ENCODE measurements at regions not wholly inside any gene's neighbourhood (a gene's known extent, or its start where the extent isn't known, plus 50 kb on each side); places are given as distances from the start of the nearest gene placed in this dataset.
"Not testable (repeated sequence)": the region's sequence is repeated elsewhere in the genome, so short reads cannot be mapped to it uniquely, and the experiment has no call there.

DNA sequence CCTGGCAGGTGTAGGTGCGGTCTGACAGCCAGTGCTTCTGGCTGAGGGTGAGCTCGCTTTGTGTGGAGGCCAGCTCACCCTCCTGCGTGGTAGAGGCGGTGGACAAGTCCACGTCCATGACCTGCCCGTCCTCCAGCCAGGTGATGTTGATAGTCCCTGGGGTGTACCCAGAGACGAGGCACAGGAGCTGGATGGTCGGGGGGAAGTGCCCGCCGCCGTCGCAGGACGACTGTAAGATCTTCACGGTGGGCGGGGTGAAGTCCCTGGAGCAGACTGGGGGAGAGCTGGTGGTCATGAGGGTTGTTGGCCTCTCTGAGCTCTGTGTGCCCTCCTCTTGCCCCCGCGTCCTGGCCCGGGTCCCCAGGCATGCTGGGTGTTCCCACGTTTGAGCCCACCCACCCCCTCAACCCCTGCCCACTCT is 74.6 kb downstream of the TMEM121 start:
- no peak for DNase-seq (ENCODE audit: low read depth in 2 of 2)

DNA sequence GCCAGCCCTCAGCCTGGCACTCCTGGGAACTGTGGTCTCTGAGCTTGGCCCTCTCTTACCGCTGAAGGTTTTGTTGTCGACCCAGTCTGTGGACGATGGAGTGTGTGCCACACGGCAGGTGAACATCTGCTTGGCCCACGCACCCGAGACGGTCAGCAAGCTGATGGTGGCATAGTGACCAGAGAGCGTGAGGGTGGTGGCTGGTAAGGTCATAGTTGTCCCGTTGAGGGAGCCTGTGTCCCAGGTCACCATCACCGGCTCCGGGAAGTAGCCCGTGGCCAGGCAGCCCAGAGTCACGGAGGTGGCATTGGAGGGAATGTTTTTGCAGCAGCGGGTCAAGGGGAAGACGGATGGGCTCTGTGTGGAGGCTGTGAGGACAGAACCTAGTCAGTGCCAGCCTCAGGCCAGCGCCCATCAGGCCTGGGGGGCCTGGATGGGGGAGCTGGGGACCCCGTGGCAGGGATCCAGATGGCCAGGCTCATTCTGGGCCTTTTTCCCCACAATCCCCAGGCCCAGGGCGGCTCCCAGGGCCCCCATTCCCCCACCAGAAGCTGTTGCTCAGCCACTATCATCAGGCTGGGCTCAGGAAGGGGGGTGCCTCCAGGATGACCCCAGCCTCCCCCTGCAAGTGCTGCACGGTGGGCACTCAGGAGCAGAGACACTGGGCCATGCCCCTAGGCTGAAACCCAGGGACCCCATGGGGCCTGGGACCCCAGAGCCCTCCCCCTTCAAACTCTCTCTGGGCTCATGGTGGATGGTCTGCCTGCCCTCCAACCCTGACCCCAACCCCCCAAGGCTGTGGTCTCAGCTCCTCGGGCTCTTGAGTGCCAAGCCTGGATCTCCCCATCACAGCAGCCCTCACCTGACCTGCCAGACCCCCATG is 75.2 kb downstream of the TMEM121 start:
- no peak for DNase-seq (ENCODE audit: low read depth in 2 of 2)

DNA sequence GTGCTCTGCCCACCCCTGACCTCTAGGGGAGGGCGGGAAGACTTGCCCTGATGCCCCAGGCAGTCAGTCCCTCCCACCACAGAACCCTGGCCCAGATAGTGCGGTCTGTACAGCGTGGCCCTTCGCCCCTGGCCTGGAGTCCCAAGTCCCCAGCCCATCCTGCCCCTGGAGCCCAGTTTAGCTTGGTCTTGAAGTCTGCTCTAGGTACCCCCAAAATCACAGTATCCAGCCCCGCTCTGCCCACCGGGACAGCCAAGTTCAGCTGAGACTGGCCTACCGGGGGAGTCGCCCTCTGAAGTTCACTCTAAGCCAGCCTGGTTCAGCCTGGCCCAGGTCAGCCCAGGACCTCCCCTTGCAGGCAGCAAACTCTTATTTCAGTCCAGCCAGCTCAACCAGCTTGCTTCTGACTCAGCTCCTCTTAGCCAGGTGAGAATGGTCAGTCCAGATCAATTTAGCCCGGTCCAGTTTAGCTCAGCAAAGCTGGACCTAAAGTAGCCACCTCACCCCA is 75.9 kb downstream of the TMEM121 start:
- no peak for DNase-seq (ENCODE audit: low read depth in 2 of 2)

DNA sequence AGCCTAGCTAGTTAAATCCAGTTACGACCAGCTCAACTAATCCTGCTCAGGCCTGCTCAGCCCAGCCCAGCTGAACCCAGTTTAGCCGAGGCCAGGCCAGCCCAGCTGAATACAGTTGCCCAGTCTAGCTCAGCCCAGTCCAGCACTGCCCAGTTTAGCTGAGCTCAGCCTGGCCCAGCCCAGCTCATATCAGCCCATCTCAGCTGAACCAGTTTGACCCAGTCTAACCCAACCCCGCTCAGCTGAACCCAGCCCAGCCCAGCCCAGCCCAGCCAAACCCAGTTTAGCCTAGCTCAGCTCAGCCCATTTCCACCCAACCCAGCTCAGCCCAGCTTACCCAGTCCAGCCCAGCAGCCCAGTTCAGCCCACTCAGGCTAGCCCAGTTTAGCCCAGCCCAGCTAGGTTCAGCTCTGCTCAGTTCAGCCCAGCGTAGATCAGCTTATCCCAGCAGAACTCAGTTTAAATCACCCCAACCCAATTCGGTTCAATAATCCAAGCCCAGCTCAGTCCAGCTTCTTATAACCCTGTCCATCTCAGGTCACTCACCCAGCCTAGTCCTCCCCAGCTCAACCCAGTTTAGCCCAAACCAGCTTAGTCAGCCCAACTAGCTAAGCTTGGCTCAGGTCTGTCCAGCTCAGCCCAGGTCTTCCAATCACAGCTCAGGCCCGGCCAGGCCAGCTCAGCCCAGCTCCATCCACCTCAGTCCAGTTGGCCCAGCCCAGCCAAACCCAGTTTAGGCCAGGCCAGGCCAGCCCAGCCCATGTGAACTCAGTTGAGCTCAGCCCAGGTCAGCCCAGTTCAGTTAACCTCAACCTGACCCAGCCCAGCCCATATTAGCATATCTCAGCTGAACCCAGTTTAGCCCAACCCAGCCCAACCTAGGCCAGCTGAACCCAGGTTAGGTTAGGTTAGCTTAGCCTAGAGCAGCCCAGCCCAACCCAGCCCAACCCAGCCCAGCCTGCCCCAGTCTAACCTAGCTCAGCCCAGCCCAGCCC is 76.7 kb downstream of the TMEM121 start:
- DNase-seq (ENCODE audit: low read depth in 2 of 2): no peak

DNA sequence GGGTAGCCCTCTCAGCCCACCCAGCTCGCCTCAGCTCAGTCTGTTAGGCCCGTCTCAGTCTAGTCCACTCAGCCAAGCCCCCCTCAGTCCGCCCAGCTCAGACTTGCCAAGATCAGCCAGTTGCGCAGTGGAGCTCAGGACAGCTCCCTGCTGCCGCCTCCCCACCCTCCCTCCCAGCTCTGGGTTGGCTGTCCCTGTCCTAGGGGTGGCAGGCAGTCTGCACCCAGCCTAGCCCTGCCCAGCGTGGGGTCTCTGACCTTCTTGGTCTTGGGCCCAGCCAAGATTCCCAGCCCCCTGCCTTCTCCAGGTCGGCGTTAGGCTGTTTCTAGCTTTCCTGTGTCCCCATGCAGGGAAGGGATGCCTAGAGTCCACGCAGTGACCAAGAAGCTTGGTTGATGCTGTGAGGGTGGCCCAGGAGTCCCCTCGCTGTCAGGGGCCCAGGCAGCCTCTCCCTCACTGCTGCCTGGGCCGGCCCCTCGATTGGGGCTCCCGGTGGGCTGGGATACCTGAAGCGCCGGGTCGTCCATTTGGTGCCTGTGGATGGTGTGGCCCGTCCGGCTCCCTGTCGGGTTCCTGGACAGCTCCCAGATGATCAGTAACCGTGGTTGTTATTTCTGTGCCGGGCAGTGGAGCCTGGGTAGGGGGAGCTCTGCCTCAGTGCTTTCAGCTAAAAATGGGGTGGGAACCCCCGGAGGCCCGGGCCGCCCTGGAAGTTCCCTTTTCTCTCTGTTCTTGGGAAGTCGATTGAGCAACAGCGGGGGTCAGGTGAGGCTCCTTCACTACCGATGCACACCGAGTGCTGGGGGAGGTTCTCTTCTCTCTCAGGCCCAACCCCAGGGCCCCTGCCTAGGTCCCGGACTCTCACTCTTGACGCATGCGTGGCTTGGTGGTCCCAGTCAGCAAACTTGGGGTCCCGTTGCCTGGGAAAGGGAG is 78.4 kb downstream of the TMEM121 start:
- DNase-seq (ENCODE audit: low read depth in 2 of 2): not testable (repeated sequence)

DNA sequence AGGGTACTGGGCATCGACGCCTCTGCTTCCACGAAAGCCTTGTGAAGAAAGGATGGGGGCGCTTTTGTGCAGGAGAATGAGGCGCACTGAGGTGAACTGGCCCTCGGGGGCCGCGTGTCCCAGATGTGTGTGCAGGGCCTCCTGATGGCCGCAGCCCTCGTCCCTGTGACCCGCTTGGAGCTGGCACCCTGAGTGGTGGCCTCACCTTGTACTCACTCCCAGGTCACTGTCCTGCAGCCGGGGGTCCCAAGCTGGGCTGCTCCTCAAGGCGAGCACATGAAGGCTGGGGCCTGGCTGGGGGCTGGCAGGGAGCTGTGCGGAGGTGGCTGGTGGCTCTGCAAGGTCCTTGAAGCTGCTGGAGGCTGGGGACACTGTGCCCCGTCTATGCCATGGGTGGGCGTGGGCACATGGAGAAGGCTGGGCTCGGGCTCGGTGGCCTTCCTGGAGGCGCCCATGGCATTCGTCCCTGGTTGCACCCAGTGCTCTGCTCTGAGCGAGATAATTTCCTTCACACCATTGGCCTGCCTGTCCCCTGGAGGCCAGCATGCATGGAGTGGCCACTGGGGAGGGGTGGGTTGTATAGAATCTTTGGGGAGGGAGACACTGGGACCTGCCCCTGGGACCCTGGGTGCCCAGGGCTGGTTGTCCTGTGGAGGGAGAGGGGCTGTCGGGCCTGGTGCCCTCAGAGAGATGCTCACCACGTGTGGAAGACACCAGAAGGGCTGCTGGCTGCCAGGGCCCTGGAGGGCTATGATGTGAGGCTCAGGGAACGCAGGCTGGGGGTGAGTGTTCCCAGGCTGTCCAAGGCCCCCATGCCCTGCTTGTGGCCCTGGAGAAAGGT is 79.3 kb downstream of the TMEM121 start:
- no peak for DNase-seq (ENCODE audit: low read depth in 2 of 2)

DNA sequence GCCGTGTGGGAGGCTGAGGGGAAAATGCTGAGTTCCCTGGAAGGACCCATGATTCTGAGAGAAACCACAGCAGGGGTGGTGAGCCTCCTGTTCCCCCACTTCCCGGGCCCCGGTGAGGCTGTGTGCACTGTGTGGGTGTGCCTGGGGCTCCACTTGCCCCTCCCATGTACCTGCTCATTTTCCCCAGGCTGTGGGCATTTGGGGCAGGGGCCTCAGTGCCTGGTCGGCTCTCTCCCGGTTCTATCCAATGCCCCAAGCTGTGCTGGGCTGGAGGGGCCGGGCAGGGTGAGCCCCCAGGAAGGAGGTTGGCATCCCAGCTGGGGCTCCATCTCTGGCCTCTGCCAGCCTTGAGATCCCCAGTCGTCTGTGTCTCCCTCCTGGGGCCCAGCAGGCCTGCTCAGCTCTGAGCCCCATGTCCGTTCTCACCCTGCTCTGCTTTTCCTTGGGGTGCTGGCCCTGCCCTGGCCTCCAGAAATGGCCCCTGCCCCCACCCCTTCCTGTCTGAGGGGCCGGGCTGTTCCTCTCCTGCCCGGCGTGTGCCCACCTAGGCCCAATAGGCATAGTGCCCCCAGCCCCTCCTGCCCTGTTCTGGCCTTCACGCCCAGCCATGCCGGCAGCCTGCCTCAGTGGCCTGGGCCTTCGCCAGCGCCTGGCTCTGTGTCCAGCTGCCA is 80.1 kb downstream of the TMEM121 start:
- not testable (repeated sequence) for DNase-seq (ENCODE audit: low read depth in 2 of 2)

DNA sequence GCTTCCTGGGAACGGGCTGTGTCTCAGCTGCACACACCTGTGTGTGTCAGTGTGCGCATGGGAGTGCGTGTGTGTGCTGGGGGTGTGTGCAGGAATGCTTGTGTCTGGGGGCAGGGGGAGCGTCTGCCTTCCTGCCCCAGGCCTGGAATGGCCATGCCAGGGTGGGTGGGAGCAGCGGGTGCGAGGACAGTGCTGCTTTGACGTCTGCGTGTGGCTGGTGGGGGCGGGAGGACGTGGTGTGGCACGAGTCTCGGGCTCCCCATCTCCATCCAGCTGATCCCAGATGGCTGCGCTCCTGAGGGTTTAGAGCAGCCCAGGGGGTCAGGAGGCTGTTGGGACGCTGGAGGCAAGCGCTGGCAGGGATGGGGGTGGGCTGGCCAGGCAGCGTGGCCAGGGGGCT is 80.6 kb downstream of the TMEM121 start:
- not testable (repeated sequence) for DNase-seq (ENCODE audit: low read depth in 2 of 2)

DNA sequence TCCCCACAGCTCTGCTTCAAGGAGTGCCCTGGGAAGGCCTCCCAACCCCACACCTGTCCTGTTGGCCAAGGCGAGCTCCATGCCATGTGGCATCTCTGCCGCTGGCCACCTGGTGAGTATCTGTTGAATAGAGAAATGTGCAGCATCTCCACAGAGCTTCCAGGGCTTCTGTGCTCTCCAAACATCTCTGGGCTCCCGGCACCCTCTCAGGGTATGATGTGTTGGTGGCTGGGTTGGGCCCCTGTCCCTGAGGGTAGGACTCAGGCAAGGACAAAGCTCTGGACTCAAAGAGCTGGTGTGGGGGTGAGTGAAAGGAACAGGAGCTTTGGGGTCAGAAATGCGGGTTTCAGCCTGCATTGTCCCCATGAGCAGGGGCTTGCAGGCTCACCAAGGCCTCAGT is 88.6 kb downstream of the TMEM121 start:
- not testable (repeated sequence) for DNase-seq (ENCODE audit: low read depth in 2 of 2)

DNA sequence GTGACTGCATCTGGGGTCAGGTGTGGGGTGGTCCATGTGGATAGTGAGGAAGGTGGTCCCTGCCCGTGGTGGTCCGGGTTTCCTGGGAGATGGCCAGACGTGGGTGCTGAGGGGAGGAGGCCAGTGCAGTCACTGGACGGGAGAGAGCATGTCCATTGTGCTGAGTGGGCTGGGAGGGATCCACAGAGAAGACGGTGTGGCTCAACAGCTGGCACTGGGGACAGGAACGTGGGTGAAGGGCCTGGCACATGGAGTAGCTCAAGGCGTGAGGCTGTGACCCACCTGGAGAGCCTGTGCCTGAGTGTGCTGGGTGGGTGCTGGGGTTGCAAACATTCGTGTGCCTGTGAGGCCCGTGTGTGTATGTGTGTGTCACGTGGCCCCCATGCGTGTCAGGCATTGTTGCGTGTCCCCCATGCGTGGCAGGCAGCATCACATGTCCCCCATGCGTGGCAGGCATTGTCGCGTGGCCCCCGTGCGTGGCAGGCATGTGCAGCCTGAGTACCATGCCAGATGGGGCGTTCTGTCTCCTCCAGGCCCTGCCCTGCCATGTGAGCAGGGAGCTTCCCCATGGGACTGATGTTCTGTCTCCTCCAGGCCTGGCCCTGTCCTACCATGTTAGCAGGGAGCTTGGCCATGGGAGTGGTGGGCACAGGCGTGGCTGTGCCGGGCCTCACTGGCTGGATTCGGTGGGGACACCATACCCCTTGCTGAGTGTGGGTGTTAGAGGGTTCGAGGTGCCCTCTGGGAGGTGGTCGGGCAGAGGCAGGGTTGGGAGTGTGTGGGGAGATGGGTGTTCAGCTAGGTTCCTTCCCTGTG is 89.8 kb downstream of the TMEM121 start:
- not testable (repeated sequence) for DNase-seq (ENCODE audit: low read depth in 2 of 2)

DNA sequence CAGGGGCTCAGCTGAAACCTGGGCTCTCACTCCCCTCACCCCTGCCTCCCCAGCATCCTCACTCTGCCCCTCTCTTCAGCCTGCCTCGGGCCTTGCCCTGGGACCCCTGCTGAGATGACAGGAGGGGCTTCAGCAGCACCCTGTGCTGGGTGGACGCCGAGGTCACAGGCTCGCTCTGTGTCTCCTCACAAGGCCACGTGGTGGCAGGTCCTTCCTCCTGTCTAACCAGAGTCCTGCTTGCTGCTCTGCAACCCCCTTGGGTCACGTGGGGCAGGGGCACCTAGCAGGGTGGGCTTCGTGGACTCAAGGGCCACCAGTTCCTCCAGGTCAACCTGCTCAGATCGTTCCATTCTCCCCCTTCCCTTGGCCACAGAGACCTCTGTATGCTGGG is 90.4 kb downstream of the TMEM121 start:
- no peak for DNase-seq (ENCODE audit: low read depth in 2 of 2)

DNA sequence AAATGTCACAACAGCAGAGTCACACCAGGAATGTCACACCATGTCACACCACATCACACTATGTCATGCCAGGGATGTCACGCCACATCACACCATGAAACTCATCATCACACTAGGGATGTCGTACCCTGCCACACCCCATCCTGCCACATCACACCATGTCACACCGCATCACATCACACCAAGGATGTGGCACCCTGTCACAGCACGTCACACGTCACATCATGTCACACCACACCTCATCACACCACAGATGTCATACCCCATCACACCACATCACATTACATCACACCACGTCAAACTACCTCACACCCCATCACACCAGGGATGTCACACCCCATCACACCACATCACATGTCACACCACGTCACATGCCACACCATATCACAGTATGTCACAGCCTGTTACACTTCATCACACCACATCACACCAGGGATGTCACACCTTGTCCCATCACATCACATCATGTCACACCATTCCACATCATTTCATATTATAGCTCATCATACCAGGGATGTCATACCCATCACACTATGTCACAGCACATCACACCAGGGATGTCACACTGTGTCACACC is 90.9 kb downstream of the TMEM121 start:
- DNase-seq (ENCODE audit: low read depth in 2 of 2): no peak

DNA sequence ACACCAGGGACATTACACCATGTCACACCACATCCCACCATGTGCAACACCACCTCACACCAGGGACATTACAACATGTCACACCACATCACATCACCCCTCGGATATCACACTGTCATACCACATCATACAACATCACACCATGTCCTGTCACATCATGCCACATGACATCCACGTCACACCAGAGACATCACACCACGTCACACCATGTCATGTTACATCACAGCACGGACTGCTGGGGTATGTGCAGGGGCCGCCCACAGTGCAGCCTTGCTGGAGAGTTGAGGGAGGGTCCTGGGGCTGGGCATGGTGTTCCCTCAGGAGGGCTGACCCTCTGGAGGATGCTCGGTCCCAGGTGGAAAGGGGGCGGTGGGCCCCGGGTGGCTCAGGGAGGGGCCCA is 91.4 kb downstream of the TMEM121 start:
- DNase-seq (ENCODE audit: low read depth in 2 of 2): not testable (repeated sequence)

DNA sequence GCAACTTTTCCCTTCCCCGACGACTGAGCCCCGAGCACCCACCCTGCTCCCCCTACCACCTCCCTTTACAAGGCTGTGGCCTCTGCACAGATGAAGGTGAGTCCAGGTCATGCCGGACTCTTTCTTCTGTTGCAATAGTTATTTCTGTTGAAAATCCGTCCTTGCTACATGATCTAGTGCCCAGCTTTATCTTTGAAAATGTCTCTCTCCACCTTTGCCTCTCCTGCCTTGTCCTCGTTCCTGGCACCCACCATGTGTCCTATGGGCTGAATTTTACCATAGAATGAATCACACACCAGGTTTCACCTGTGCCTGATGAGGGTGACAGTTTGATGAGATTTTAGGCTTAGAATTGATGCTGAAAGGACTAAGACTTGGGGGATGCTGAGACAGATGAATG is 92.9 kb downstream of the TMEM121 start:
- not testable (repeated sequence) for DNase-seq (ENCODE audit: low read depth in 2 of 2)

DNA sequence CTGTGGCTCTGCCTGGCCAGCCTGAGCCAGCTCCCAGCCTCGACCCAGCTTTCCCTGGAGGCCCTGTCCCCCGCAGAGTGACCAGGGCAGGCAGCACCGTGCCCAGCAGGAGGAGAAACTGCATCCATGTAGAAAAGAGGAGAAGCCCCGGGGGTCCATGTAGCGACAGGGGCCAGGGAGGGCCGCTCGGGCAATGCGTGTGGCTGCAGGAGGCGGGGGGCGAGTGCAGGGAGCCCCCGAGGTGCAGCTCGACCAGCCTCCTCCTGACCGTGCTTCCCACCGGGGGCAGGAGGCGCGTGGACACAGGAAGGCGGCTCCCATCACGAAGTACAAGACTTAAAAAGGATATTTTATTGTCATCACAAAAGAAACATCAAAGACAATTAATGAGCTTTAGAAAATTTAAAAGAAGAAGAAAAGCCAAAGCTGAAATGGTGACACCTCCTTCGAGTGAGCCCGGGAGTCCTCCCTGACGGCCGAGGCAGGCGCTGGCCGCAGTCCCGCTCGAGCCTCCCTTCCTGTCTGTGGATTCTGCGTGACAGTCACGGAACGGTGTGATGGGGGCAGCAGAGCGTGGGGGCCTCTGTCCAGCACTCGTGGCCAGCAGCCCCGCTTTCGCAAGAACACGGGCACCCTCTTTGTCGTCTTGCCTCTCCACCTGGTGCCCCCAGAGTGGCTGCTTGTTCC is 93.9 kb downstream of the TMEM121 start:
- DNase-seq (ENCODE audit: low read depth in 2 of 2): not testable (repeated sequence)

DNA sequence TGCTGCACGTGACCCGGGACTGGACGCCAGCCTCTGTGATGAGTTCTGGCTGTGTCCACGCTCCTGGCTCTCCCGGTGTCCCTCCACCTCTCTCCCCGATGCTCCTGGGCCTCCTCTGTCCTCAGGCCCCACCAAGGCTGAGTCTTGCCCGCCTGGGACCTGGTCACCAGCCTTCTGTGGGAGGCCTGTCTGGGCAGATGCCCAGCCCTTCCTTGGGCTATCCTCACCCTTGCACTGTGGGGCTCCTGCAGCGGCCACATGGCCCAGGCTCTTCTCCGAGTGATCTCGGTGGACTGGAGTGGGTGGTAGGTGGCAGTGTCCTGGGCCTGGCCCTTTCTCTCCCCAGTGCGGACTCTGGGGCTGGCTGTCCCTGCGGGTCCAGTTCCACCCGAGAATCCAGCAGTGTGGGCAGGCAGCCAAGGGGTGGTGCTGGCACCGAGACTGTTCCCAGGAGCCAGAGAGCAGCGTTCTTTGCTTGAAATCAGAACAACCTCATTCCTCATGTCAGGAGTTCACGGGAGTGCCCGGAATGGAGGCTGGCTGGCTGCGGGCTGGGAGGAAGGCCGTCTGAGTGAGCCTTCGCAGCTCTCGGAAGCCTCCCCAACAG is 94.6 kb downstream of the TMEM121 start:
- not testable (repeated sequence) for DNase-seq (ENCODE audit: low read depth in 2 of 2)

All from stimulated activated CD8-positive, alpha-beta memory T cell treated with anti-CD3 and anti-CD28 coated beads, Interleukin-7, amount 100 ng/mL, for 1 hour (primary cell).